ENCODE measurements at regions not wholly inside any gene's neighbourhood (a gene's known extent, or its start where the extent isn't known, plus 50 kb on each side); places are given as distances from the start of the nearest gene placed in this dataset.
"Not testable (repeated sequence)": the region's sequence is repeated elsewhere in the genome, so short reads cannot be mapped to it uniquely, and the experiment has no call there.

GRCh38 chr9:117826837-117827236 is 122.6 kb downstream of the TLR4 start:
- Histone ChIP-seq H3K4me3 (no peak overlapping the region), H3K27me3 (ENCODE audit: low read depth) (no peaks in the 10 kb centered on the region), H3K36me3 (no peaks in the 10 kb centered on the region), H3K27ac (replicated peaks) (no peak overlapping the region), H3K4me1 (no peaks in the 10 kb centered on the region), H3K9me3 (replicated peaks) (no peaks in the 10 kb centered on the region)
- no peak for DNase-seq
- TF ChIP-seq, protein P1, sequence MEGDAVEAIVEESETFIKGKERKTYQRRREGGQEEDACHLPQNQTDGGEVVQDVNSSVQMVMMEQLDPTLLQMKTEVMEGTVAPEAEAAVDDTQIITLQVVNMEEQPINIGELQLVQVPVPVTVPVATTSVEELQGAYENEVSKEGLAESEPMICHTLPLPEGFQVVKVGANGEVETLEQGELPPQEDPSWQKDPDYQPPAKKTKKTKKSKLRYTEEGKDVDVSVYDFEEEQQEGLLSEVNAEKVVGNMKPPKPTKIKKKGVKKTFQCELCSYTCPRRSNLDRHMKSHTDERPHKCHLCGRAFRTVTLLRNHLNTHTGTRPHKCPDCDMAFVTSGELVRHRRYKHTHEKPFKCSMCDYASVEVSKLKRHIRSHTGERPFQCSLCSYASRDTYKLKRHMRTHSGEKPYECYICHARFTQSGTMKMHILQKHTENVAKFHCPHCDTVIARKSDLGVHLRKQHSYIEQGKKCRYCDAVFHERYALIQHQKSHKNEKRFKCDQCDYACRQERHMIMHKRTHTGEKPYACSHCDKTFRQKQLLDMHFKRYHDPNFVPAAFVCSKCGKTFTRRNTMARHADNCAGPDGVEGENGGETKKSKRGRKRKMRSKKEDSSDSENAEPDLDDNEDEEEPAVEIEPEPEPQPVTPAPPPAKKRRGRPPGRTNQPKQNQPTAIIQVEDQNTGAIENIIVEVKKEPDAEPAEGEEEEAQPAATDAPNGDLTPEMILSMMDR (IDR thresholded peaks at IDR 0.05; ENCODE audit: borderline replicate concordance): no peak
- intact Hi-C loops (cut with micrococcal nuclease): no loop called here

- intact Hi-C loops (cut with micrococcal nuclease): no loop called here
- Histone ChIP-seq H3K27ac (replicated peaks) (no peak overlapping the region), H3K4me1 (no peaks in the 10 kb centered on the region), H3K36me3 (no peaks in the 10 kb centered on the region), H3K27me3 (ENCODE audit: low read depth) (no peaks in the 10 kb centered on the region), H3K4me3 (no peak overlapping the region), H3K9me3 (replicated peaks) (no peaks in the 10 kb centered on the region)
- TF ChIP-seq, protein P1 (IDR thresholded peaks at IDR 0.05; ENCODE audit: borderline replicate concordance): no peak
- DNase-seq: no peak
These were observed 123.3 kb downstream of the TLR4 start for GRCh38 chr9:117827456-117827855.

DNA sequence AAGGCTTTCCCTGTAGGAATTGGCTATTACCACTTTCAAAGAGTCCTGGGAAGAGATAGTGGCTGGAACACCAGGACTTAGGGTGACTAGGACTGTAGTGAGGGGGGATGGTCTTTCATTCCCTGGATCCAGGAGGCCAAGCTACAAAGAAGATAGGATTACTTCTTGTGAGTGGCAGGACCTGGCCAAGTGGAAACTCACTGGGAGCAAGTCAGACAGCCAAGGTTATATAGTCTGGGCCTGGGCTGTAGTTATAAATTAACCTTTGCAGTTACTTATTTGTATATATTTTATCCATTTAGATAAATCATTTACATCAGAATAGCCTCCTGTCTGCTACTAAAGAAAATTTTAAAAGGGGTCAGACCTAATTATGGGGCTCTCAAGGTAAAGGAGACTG is 124.3 kb downstream of the TLR4 start:
- no peaks in the 10 kb centered on the region for H3K27me3 ChIP-seq (ENCODE audit: low read depth)
- no peaks in the 10 kb centered on the region for H3K36me3 ChIP-seq
- H3K4me3 ChIP-seq: no peak overlapping the region
- H3K4me1 ChIP-seq: no peaks in the 10 kb centered on the region
- H3K27ac ChIP-seq (replicated peaks): no peak overlapping the region
- DNase-seq: no peak
- TF ChIP-seq, protein P1 (IDR thresholded peaks at IDR 0.05; ENCODE audit: borderline replicate concordance): no peak
- H3K9me3 ChIP-seq (replicated peaks): no peaks in the 10 kb centered on the region
- intact Hi-C loops (cut with micrococcal nuclease): no loop called here

DNA sequence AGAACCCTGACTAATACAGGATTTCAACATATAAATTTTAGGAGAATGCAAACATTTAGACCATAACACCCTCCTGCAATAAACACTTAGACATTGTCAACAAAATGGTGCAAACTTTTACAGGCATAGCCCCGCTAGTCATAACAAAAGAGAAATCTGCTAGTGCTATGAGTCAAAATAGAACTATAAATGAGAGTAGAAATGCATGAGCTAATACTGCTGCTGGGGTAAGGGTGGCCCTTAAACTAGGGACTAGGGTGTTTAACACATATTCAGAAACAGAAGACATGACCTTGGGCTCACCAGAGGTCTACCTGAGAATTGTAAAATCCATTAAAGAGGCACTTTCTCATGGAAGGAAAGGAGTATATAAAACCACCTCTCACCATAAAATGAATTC is 131.6 kb downstream of the TLR4 start:
- TF ChIP-seq, protein P1 (IDR thresholded peaks at IDR 0.05; ENCODE audit: borderline replicate concordance): no peak
- Histone ChIP-seq H3K4me3 (no peak overlapping the region), H3K27me3 (ENCODE audit: low read depth) (no peaks in the 10 kb centered on the region), H3K9me3 (replicated peaks) (no peaks in the 10 kb centered on the region), H3K27ac (replicated peaks) (no peak overlapping the region), H3K36me3 (no peaks in the 10 kb centered on the region), H3K4me1 (no peaks in the 10 kb centered on the region)
- intact Hi-C loops (cut with micrococcal nuclease): no loop called here
- no peak for DNase-seq

DNA sequence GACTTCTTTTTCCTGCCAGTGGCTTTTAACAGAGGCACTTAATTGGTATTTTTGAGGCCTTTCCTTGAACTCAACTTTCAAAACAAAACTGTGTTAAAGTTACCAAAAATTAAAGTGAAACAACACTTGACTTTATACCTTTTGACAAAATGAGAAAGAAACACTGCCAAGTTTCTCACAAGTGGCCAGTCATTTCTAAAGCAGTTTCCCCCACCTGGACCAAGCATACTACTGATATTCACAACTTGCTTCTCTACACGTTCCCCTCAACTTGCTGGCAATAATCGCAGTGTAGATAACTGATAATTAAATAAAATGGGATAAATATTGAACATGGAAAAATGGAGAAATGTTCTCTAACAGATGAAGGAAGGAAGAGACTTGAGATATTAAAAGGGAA is 135.7 kb downstream of the TLR4 start:
- H3K27ac ChIP-seq (replicated peaks): no peak overlapping the region
- TF ChIP-seq, protein P1 (IDR thresholded peaks at IDR 0.05; ENCODE audit: borderline replicate concordance): no peak
- H3K4me1 ChIP-seq: no peaks in the 10 kb centered on the region
- H3K27me3 ChIP-seq (ENCODE audit: low read depth): no peaks in the 10 kb centered on the region
- H3K36me3 ChIP-seq: no peaks in the 10 kb centered on the region
- intact Hi-C loops (cut with micrococcal nuclease): no loop called here
- no peaks in the 10 kb centered on the region for H3K9me3 ChIP-seq (replicated peaks)
- no peak overlapping the region for H3K4me3 ChIP-seq
- DNase-seq: no peak

DNA sequence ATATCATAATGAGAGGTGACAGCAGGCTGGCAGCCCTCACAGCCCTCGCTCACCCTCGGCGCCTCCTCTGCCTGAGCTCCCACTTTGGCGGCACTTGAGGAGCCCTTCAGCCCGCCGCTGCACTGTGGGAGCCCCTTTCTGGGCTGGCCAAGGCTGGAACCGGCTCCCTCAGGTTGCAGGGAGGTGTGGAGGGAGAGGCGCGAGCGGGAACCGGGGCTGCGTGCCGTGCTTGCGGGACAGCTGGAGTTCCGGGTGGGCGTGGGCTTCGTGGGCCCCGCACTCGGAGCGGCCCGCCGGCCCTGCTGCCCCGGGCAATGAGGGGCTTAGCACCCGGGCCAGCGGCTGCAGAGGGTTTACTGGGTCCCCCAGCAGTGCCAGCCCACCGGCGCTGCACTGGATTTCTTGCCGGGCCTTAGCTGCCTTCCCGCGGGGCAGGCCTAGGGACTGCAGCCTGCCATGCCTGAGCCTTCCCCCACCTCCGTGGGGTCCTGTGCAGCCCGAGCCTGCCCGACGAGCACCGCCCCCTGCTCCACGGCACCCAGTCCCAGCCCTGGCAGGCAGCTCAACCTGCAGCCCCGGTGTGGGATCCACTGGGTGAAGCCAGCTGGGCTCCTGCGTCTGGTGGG is 147.7 kb downstream of the TLR4 start:
- H3K27me3 ChIP-seq (ENCODE audit: low read depth); H3K4me3 ChIP-seq; DNase-seq; H3K27ac ChIP-seq (replicated peaks); H3K36me3 ChIP-seq; intact Hi-C loops (cut with micrococcal nuclease); H3K4me1 ChIP-seq; H3K9me3 ChIP-seq (replicated peaks): not testable (repeated sequence)

Measured in left ventricle myocardium inferior (tissue), 1 donor.